Mucosa of stomach (tissue), 1 donor: ENCODE measurements at regions not wholly inside any gene's neighbourhood (a gene's known extent, or its start where the extent isn't known, plus 50 kb on each side); places are given as distances from the start of the nearest gene placed in this dataset.

ENCODE experiments used
- H3K27me3 ChIP-seq: one replicate; pipeline ENCODE4 v1.7.0; 2013; ENCODE audit warnings: mild to moderate bottlenecking, low read length; ENCODE audit not compliant: control insufficient read depth, insufficient read depth
- H3K36me3 ChIP-seq: one replicate; pipeline ENCODE4 v1.7.0; 2013; ENCODE audit warnings: low read length; ENCODE audit not compliant: control insufficient read depth, insufficient read depth
- H3K4me1 ChIP-seq: one replicate; pipeline ENCODE4 v1.7.0; 2013; ENCODE audit warnings: mild to moderate bottlenecking, low read length; ENCODE audit not compliant: control insufficient read depth, insufficient read depth
- H3K4me3 ChIP-seq: one replicate; pipeline ENCODE4 v1.7.0; 2013; ENCODE audit warnings: low read length
- H3K9ac ChIP-seq: one replicate; pipeline ENCODE4 v1.7.0; 2013; ENCODE audit warnings: mild to moderate bottlenecking, low read length, moderate library complexity
- H3K9me3 ChIP-seq: one replicate; pipeline ENCODE4 v1.7.0; 2013; ENCODE audit warnings: mild to moderate bottlenecking, low read length, moderate library complexity; ENCODE audit not compliant: control insufficient read depth
- donor health status: Pancreatic carcinoma.

DNA sequence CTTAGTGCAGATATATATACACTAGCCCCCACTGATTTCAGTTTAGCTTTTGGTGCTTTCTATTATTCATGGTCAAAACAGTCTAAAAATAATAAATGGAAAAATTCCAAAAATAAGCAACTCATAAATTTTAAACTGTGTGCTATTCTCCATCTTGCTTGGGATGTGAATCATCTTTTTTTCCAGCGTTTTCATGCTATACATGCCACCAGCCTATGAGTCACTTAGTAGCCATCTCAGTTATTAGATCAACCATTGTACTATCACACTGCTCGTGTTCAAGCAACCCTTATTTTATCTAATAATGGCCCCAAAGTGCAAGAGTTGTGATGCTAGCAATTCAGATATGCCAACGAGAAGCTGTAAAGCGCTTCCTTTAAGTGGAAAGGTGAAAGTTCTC, 73.9 kb upstream of the KRR1 start:
- Histone ChIP-seq H3K9me3 (no peaks in the 10 kb centered on the region), H3K36me3 (no peaks in the 10 kb centered on the region), H3K9ac (no peak overlapping the region), H3K27me3 (no peaks in the 10 kb centered on the region), H3K4me1 (no peaks in the 10 kb centered on the region), H3K4me3 (no peak overlapping the region)

DNA sequence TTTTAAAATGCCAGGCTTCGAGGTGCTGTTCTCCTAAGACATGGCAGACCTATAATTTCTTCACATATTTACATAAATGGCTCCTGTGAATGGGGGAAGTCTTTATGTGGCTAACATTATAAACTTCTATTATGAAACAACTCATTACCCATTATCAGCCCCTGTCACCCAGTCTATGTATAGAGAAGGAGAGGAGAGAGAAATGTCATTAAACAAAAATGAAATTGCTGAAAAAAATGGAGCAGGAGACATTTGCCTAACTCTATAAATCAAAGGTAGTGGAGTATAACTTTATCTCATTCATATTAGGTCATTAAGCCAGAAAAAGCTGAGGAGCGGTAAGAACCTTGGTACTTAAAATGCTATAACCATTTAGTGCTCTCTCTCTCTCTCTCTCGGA, 71.9 kb upstream of the KRR1 start:
- Histone ChIP-seq H3K27me3 (no peaks in the 10 kb centered on the region), H3K9ac (no peak overlapping the region), H3K4me1 (no peaks in the 10 kb centered on the region), H3K36me3 (no peaks in the 10 kb centered on the region), H3K4me3 (no peak overlapping the region), H3K9me3 (no peaks in the 10 kb centered on the region)

DNA sequence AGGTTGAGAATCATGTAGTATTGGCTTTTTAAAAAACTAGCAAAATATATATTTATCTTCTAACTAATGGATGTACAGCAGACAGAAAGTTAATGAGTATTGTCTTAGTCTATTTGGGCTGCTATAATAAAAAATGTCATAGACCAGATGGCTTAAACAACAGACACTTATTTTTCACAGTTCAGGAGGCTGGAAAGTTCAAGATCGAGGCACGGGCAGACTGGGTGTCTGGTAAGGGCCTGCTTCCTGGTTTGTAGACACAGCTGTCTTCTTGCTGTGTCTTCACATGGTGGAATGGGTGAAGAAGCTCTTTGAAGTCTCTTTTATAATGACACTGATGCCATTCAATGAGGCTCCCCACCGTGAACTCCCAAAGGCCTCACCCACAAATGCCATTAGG, 70.1 kb upstream of the KRR1 start:
- no peak overlapping the region for H3K4me3 ChIP-seq
- H3K36me3 ChIP-seq: no peaks in the 10 kb centered on the region
- H3K9me3 ChIP-seq: no peaks in the 10 kb centered on the region
- no peaks in the 10 kb centered on the region for H3K27me3 ChIP-seq
- H3K9ac ChIP-seq: no peak overlapping the region
- H3K4me1 ChIP-seq: no peaks in the 10 kb centered on the region

DNA sequence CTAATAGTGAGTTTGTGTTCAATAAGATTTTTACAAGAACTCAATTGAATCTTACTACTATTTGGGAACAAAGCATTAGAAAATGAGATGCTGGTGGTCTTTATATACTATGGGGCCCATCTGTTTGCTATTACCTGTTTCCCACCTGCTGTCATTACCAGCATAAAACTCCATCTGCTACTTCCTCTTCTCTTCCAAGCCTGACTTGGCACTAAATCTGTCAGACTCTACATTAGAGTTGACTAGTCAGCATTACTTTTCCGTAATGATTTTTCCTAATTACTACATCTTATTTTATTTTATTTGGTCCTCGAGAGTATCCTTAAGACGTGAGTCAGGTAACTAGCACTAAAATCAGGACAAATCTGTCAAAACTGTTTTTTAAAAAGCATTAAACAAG, 68.1 kb upstream of the KRR1 start:
- Histone ChIP-seq H3K4me3 (no peak overlapping the region), H3K36me3 (no peaks in the 10 kb centered on the region), H3K4me1 (no peaks in the 10 kb centered on the region), H3K27me3 (no peaks in the 10 kb centered on the region), H3K9ac (no peak overlapping the region), H3K9me3 (no peaks in the 10 kb centered on the region)

DNA sequence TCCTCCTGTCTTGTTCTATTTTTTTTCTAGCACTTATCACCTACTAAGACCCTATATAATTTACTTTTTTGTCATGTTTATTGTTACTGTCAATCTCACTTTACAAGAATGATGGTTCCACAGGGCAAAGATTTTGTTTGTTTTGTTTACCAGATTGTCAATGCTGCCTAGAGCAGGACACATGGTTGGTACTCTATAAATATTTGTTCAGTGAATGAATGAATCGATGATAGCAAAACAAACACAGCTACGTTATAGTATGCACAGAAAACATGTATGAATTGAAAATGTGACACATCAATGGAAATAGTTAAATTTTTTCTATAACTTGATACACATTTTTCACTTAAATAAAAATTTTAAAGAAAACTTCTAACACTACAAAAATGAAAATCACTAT, 67.1 kb upstream of the KRR1 start:
- H3K27me3 ChIP-seq: no peaks in the 10 kb centered on the region

DNA sequence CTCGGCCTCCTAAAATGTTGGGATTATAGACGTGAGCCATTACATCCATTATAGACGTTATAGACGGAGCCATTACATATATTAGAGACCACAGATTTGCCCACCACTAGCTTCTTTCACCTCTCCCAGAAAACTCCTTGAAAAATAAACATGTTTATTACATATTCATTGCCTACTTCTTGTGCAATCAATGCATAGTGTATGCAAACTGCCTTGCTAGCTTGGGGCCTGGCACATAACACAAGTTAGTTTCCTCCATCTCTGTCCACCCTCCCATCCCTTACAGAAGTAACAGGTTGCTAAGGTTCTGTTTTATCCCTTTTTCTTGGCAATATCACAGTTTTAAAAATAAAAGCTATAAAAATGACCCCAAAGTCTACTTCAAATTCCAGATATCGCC, 66.4 kb upstream of the KRR1 start:
- no peaks in the 10 kb centered on the region for H3K9me3 ChIP-seq
- no peaks in the 10 kb centered on the region for H3K4me1 ChIP-seq
- H3K27me3 ChIP-seq: no peaks in the 10 kb centered on the region

More for the DNA sequence above, 67.1 kb upstream of the KRR1 start:
- Histone ChIP-seq H3K4me3 (no peak overlapping the region), H3K9me3 (no peaks in the 10 kb centered on the region), H3K9ac (no peak overlapping the region), H3K36me3 (no peaks in the 10 kb centered on the region), H3K4me1 (no peaks in the 10 kb centered on the region)

DNA sequence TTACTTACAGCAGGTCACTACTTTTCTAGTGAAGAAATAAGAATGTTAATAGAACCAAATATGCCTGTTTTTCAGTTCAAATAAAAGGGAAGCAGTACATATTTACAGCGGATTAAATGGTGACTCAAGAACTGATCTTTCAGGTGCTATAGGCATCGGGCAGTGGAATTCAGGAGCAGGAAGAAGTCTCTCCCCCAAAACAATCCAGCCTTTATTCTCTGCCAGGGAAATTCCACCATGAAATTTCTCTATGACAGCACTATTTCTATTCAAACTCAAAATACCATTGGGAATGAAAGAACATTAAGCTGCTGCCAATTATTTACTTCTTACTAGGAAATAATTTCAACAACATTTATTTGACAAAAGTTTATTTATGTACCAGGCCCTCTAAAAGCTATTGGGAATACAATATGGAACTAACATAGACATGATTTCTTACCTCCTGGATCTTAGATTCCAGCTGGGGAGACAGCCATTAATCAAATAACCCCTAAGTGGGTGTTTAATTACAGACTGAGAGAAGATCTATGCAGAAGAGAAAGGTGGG, 60.3 kb upstream of the KRR1 start:
- Histone ChIP-seq H3K4me3 (no peak overlapping the region), H3K9me3 (no peaks in the 10 kb centered on the region), H3K9ac (no peak overlapping the region), H3K36me3 (no peaks in the 10 kb centered on the region), H3K4me1 (no peaks in the 10 kb centered on the region), H3K27me3 (no peaks in the 10 kb centered on the region)

More for the DNA sequence above, 66.4 kb upstream of the KRR1 start:
- no peaks in the 10 kb centered on the region for H3K36me3 ChIP-seq
- no peak overlapping the region for H3K4me3 ChIP-seq
- no peak overlapping the region for H3K9ac ChIP-seq

DNA sequence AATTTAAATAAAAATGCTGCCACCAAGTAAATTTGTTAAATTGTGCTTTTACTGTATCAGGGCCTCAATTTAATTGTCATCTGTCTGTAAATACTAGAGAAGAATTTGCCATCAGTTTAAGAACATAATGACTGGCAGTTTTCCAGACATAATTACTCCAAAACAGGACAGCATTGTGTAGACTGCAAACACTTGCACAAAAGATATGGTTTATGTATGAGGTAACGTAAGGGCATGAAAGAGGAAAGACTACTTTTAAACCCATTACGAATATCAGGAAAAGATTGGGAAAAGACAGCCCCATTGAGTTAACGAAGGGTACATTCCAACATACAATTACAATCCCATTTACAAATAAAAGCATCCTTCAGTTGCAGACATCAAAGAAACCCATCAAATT, 59.8 kb upstream of the KRR1 start:
- no peak overlapping the region for H3K4me3 ChIP-seq
- H3K9ac ChIP-seq: no peak overlapping the region
- H3K36me3 ChIP-seq: no peaks in the 10 kb centered on the region
- no peaks in the 10 kb centered on the region for H3K4me1 ChIP-seq
- H3K27me3 ChIP-seq: no peaks in the 10 kb centered on the region
- H3K9me3 ChIP-seq: no peaks in the 10 kb centered on the region

DNA sequence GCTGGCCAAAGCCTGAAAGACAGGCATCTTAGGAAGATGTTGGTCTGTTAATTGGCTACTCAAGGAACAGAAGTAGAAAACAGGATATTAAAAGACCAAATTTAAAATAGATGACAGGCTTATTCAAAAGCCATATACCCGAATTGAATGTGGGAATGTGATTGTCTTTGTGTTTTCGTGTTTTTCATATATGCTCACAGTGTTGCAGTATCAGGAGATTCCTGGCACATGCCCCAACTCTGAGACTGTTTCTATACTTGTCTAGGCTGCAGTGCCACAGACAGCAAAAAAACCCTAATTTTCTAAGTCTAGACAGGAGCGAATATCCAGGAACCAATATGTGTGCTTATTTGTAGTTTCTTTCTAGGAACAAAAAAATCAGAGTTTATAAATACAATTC, 57.4 kb upstream of the KRR1 start:
- no peaks in the 10 kb centered on the region for H3K36me3 ChIP-seq
- H3K4me1 ChIP-seq: no peaks in the 10 kb centered on the region
- no peak overlapping the region for H3K4me3 ChIP-seq
- H3K27me3 ChIP-seq: no peaks in the 10 kb centered on the region
- H3K9me3 ChIP-seq: no peaks in the 10 kb centered on the region
- no peak overlapping the region for H3K9ac ChIP-seq

DNA sequence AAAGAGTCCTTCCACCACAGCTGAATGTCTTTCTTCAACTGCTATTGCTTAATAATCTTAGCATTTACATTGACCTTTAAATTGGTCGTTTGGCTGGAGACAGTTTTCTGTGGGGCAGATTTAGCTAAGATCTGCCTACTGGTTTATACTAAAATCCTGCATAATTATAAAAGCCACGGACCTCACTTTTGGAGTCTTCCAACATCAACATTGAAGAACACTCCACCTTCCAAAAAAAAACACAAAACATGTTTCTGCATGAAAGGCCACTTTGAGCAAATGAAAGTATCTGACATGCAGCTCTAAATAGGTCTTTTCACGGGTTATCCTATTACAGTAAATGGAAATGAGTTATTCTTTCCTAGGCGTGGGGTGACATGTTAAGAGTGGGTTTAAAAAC, 57.0 kb upstream of the KRR1 start:
- Histone ChIP-seq H3K27me3 (no peaks in the 10 kb centered on the region), H3K36me3 (no peaks in the 10 kb centered on the region), H3K9ac (no peak overlapping the region), H3K4me3 (no peak overlapping the region), H3K4me1 (no peaks in the 10 kb centered on the region), H3K9me3 (no peaks in the 10 kb centered on the region)

DNA sequence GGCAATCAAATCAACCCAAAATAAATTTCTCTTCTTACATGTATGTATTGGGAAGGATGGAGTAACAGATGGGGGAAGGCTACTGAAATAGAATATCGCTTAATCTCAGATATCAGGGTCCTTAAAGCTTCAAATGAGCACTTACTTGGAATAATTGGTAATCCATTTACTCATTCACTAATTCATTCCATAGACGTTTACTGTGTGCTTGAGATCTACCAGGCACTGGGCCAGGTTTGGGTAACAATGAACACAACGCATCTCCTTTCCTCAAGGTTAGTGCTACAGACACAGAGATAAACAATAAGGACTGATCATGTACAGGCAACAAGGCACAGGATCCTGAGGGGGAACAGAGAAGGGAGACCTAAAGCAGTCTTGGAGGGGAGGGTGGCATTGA, 54.4 kb upstream of the KRR1 start:
- no peaks in the 10 kb centered on the region for H3K36me3 ChIP-seq
- H3K9me3 ChIP-seq: no peaks in the 10 kb centered on the region
- no peak overlapping the region for H3K9ac ChIP-seq
- H3K27me3 ChIP-seq: no peaks in the 10 kb centered on the region
- H3K4me3 ChIP-seq: no peak overlapping the region
- no peaks in the 10 kb centered on the region for H3K4me1 ChIP-seq

DNA sequence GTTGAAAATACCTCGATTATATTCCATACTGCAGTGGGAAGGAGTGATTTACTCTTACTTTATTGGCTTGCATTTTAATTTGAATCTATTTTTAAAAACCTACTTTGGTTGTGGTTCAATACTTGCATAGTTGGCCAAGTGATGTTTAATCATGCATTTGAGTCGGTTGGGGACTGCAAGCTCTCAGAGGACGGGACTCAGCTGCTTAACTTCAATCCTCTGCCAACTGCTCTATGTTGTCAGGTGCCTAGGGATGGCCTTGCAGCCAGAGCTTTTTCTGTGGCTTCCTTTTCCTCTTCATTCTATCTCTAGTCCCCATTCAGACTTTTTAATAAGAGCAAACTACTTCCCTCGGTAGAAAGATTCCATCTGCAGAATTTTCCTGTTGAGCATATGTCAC, 53.4 kb upstream of the KRR1 start:
- Histone ChIP-seq H3K36me3 (no peaks in the 10 kb centered on the region), H3K9me3 (no peaks in the 10 kb centered on the region), H3K27me3 (no peaks in the 10 kb centered on the region), H3K9ac (no peak overlapping the region), H3K4me3 (no peak overlapping the region), H3K4me1 (no peaks in the 10 kb centered on the region)

DNA sequence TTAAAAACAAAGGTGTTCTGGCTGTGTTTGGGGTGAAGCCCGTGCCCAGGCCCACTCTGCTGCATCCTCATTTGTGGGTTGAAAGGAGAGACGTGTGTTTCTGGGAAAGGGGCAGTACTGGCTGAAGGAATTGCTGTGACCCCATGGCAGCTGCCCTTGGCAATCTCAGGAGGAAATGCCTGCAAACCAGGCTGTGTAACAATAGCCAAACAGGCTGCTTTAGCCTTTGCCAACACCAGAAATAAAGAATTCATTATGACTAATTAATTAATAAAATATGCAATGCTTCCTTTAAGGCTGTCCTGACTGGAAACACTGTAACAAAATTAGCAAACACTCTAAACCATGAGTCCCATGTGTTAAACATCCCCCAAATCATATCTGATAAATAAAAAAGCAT, 53.0 kb upstream of the KRR1 start:
- Histone ChIP-seq H3K4me3 (no peak overlapping the region), H3K9ac (no peak overlapping the region), H3K9me3 (no peaks in the 10 kb centered on the region), H3K27me3 (no peaks in the 10 kb centered on the region), H3K4me1 (no peaks in the 10 kb centered on the region), H3K36me3 (no peaks in the 10 kb centered on the region)
